ENCODE measurements at regions not wholly inside any gene's neighbourhood (a gene's known extent, or its start where the extent isn't known, plus 50 kb on each side); places are given as distances from the start of the nearest gene placed in this dataset.

- DNase-seq (ENCODE audit: low read depth in 2 of 2, low spot score in 1 of 2), result no peak
These were observed 226.2 kb downstream of the MC4R start for GRCh38 chr18:60146220-60146960.

GRCh38 chr18:60145776-60146175 lies 226.8 kb downstream of the MC4R start:
- no peak for DNase-seq (ENCODE audit: low read depth in 2 of 2, low spot score in 1 of 2)

GRCh38 chr18:60134806-60135205 lies 235.0 kb downstream of the PMAIP1 start:
- no peak for DNase-seq (ENCODE audit: low read depth in 2 of 2, low spot score in 1 of 2)

- DNase-seq (ENCODE audit: low read depth in 2 of 2, low spot score in 1 of 2), result no peak
These were observed 230.5 kb downstream of the PMAIP1 start for GRCh38 chr18:60130284-60130683.

- no peak for DNase-seq (ENCODE audit: low read depth in 2 of 2, low spot score in 1 of 2)
These were observed 223.2 kb downstream of the PMAIP1 start for GRCh38 chr18:60123031-60123430.

GRCh38 chr18:60122339-60122738 lies 222.5 kb downstream of the PMAIP1 start:
- DNase-seq (ENCODE audit: low read depth in 2 of 2, low spot score in 1 of 2), result no peak

GRCh38 chr18:60120231-60120750 lies 220.5 kb downstream of the PMAIP1 start:
- DNase-seq (ENCODE audit: low read depth in 2 of 2, low spot score in 1 of 2), result no peak

- DNase-seq (ENCODE audit: low read depth in 2 of 2, low spot score in 1 of 2), result no peak
These were observed 217.5 kb downstream of the PMAIP1 start for GRCh38 chr18:60117321-60117720.

GRCh38 chr18:60113396-60113795 lies 213.6 kb downstream of the PMAIP1 start:
- DNase-seq (ENCODE audit: low read depth in 2 of 2, low spot score in 1 of 2), result no peak

GRCh38 chr18:60112369-60112768 lies 212.6 kb downstream of the PMAIP1 start:
- no peak for DNase-seq (ENCODE audit: low read depth in 2 of 2, low spot score in 1 of 2)

GRCh38 chr18:60111525-60111924 lies 211.7 kb downstream of the PMAIP1 start:
- DNase-seq (ENCODE audit: low read depth in 2 of 2, low spot score in 1 of 2), result no peak

- DNase-seq (ENCODE audit: low read depth in 2 of 2, low spot score in 1 of 2), result no peak
These were observed 211.0 kb downstream of the PMAIP1 start for GRCh38 chr18:60110836-60111235.

- no peak for DNase-seq (ENCODE audit: low read depth in 2 of 2, low spot score in 1 of 2)
These were observed 201.0 kb downstream of the PMAIP1 start for GRCh38 chr18:60100778-60101177.

GRCh38 chr18:60099709-60100108 lies 199.9 kb downstream of the PMAIP1 start:
- DNase-seq (ENCODE audit: low read depth in 2 of 2, low spot score in 1 of 2), result no peak

- no peak for DNase-seq (ENCODE audit: low read depth in 2 of 2, low spot score in 1 of 2)
These were observed 196.6 kb downstream of the PMAIP1 start for GRCh38 chr18:60096428-60096827.

GRCh38 chr18:60092073-60092472 lies 192.3 kb downstream of the PMAIP1 start:
- no peak for DNase-seq (ENCODE audit: low read depth in 2 of 2, low spot score in 1 of 2)

- no peak for DNase-seq (ENCODE audit: low read depth in 2 of 2, low spot score in 1 of 2)
These were observed 190.4 kb downstream of the PMAIP1 start for GRCh38 chr18:60090170-60090569.

- no peak for DNase-seq (ENCODE audit: low read depth in 2 of 2, low spot score in 1 of 2)
These were observed 183.0 kb downstream of the PMAIP1 start for GRCh38 chr18:60082790-60083189.

GRCh38 chr18:60082282-60082681 lies 182.5 kb downstream of the PMAIP1 start:
- DNase-seq (ENCODE audit: low read depth in 2 of 2, low spot score in 1 of 2), result no peak

- DNase-seq (ENCODE audit: low read depth in 2 of 2, low spot score in 1 of 2), result no peak
These were observed 175.7 kb downstream of the PMAIP1 start for GRCh38 chr18:60075477-60075876.

- no peak for DNase-seq (ENCODE audit: low read depth in 2 of 2, low spot score in 1 of 2)
These were observed 170.8 kb downstream of the PMAIP1 start for GRCh38 chr18:60070631-60071030.

- no peak for DNase-seq (ENCODE audit: low read depth in 2 of 2, low spot score in 1 of 2)
These were observed 169.3 kb downstream of the PMAIP1 start for GRCh38 chr18:60069145-60069544.
